GM18868 (cell line): ENCODE measurements at regions not wholly inside any gene's neighbourhood (a gene's known extent, or its start where the extent isn't known, plus 50 kb on each side); places are given as distances from the start of the nearest gene placed in this dataset.

Source experiments
- ATAC-seq: cut with Tn5 transposase; IDR thresholded peaks from one replicate; pipeline ENCODE4 v1.9.1; 2021; ENCODE audit warnings: mild to moderate bottlenecking, moderate library complexity; ENCODE audit not compliant: unreplicated experiment

DNA sequence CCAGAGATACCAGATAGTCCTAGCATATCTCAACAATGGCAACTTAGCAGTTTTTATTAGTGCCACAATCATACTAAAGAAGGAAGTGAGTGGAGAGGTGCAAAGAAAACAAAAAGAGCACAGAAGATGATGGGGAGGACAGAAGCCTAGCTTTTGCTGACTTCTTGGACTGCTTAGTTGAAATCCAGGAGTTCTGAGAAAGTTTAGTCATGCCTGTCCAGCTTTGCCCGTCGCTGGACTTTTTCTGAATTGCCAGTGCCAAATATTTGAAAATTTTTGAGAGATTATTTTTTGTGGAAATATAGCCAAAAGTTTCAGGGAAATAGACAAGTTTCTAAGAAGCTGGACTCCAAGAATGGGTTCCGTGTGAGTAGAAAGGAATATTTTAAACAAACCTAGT lies 558.7 kb upstream of the TNP1 start:
- ATAC-seq = no peak

DNA sequence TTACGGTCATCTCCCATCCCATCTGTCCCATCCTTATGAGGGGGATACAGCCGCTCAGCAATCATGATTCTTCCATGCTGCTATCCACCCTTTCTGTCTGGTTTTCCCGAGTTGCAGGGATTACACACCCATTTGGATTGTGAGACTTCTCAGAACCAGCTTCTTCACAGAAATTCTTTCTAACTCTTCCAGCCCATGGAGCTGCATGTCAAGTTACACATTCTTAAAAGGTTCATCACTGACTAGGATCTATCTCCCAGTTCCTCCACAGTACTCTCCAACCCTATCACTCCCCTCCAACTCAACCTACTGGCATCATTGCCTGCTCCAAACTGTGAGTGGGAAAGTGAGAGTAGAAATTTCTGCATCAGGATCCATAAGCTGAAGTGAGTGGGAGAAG lies 558.2 kb upstream of the TNP1 start:
- ATAC-seq = no peak

DNA sequence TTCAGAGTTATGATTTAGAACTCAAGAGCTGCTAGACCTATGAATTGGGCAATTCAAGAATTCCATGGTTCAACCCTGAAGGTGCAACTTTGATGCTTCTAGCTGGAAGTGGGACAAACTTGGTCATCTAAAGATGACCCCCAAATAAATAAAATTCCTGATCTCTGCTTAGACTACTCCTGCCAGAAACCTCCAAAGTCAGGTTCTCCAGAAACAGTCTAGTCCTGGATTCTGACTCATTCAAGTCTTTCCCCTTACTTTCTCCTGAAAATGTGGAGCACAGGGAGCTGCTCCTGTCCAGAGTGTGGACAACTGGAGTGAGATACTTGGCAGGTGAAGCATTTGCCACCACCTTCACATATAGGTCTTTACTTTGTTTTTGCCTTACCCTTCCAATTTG lies 557.7 kb upstream of the TNP1 start:
- no peak for ATAC-seq

DNA sequence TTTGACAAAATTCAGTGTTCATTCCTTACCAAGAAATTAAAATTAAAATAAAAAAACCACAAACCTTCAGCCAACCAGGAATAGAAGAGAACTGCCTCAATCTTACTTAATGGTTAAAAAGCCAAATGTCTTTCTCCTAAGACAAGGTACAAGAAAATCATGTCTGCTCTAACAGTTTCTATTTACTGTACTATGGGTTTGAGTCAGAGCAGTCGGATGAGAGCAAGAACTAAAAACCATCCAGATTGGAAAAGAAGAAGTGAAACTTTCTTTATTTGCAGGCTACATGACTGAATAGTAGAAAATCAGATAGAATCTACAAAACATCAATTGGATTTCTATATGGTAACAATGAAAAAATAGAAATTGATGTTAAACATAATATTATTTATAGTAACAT lies 555.5 kb upstream of the TNP1 start:
- peak; percentile 99 for ATAC-seq

DNA sequence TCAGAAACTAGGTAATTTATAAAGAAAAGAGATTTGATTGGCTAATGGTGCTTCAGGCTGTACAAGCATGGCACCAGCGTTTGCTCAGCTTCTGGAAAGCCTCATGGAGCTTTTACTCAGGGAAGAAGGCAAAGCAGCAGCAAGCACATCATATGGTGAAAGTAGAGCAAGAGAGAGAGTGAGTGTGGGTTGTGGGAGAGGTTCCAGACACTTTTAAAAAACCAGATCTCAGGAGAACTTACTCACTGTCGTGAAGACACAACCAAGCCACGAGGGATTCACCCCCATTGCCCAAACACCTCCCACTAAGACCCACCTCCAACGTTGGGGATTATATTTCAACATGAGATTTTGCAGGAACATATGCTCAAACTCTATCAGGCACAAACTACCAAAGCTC lies 554.6 kb upstream of the TNP1 start:
- no peak for ATAC-seq

DNA sequence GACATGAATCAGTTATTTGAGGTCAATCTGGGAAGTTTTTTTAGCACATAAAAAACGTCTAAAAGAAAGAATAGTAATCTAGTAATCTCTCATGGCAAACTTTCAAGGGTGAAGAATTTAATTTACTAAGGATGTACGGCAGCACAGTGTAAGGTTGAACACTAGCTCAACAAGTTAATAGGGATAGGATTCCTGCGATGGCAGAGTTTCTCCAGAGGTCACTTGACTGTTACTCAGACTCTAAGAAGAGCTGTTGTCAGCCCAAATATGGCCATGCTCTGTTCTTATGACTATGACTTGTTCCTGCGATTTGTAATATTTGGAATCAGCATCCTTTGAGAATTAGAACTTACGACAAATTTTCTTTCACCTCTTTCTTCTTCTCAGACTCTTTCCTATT lies 553.3 kb upstream of the TNP1 start:
- ATAC-seq = no peak

DNA sequence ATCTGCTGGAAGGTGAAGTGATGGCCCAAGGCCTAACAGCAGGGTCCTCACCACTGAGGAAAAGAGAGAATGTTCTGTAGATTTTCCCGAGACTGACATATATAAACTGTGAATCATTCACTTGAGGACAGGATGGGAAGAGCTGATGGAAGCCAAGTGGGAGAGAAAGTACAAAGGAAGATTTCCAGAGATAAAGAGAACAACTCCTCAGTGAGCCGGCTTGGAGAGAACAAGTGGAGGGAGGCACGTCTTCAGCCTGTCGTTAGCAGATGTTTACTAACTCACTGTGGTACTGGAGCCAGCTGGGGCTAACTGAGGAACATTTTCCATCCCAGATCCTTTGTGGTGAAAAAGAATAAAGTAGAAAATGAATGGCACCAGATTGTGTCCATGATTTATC lies 552.9 kb upstream of the TNP1 start:
- no peak for ATAC-seq

DNA sequence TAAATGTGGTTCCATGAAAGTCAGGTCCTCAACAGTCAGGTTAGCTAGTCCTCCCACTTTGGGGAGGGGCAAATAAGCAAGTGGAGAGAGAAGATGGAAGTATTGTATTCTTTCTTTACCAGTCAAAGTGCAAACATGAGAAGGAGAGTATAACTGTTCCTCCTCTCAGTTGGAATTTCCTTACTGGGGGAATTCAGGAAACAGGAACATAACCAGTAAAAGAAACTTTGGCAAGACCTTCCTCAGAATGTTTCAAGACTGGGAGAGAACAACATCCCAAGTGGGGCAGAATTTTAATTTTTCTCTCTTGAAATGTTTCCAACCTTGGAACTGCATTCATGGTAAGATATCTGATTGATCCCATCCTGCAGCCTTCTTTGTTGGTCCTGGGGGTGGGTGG lies 552.4 kb upstream of the TNP1 start:
- ATAC-seq = no peak

DNA sequence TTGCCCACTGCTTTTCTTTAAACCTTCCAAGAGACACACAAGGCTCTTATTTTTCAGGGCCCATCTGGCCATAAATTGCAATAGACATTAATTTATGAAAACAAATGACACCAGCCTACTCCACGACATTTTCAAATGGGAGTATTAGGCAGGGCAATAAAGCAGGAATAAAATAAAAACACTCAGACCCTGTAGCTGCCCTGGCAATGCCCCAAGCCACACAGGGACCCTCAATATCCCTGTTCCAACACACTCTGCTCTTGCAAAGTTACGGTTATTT lies 550.8 kb upstream of the TNP1 start:
- ATAC-seq = no peak

DNA sequence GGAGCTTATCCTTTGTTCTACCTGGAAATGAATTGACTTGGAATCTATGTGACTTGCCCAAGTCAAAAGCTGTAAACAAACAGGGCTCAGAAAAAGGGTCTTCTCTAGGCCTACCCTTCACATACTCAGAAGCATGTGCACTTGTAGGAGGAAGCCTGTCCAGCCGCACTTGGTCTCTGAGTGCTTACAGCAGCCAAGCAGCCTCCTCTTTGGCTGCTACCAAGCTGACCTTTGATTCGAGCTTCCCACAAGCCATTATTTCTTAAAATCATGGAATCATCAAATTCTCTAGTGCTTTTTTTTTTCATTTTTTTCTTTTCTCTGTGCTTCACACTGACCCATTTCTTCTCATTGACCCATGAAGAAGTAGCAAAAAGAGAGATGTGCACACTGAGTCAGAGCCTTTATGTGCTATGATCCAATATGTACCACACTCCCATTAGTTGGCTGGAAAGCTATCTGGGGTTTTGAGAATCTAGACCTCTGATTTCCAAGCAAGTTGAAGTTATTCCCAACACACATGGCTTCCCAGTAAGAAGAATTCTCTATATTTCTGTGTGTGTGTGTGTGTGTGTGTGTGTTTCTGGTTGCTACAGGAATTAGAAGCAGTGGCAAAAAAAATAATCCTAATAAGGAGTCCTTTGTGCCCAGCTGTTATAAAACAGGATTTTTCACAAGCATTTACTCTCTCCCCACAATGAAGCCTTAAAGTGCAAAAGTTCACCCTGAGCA lies 550.3 kb upstream of the TNP1 start:
- ATAC-seq = no peak

DNA sequence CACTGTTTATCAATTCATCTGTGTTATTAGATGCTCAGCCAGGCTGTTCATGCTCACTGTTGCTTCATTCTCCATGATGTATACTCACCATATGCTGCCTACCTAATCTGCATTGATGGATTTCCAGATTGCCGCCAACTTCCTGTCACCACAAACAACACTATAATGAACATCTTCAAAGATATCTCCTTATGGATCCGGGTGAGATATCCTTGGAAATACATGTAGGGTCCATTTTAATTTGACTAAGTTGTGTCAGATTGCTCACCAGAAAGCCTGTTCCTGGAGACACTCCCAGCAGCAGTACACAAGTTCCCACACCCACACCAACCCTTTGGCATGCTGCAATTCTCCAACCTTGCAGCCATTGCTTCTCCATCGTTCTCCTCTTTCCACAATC lies 547.5 kb upstream of the TNP1 start:
- no peak for ATAC-seq

DNA sequence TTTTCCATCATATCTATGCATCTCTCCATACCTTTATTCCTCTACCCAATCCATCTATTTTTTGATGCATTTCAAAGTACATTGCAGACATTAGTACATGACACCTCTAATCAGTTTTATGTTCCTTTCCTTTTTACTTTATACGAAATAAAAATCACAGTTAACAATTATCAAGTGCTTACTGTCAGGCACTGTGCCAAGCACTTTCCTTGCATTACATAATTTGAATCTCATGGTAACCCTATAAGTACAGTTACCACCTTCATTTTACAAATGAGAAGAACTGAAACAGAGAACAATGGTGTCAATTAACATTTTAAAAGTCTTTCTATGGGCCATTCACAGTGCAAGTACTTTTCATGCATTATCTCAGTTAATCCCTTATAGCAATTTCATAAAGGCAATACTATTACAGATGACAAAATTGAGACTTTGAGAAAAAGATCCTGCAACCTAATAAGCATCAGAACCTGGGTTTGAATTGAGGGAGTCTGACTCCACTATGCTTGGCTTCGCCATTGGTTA lies 544.4 kb upstream of the TNP1 start:
- ATAC-seq = no peak

DNA sequence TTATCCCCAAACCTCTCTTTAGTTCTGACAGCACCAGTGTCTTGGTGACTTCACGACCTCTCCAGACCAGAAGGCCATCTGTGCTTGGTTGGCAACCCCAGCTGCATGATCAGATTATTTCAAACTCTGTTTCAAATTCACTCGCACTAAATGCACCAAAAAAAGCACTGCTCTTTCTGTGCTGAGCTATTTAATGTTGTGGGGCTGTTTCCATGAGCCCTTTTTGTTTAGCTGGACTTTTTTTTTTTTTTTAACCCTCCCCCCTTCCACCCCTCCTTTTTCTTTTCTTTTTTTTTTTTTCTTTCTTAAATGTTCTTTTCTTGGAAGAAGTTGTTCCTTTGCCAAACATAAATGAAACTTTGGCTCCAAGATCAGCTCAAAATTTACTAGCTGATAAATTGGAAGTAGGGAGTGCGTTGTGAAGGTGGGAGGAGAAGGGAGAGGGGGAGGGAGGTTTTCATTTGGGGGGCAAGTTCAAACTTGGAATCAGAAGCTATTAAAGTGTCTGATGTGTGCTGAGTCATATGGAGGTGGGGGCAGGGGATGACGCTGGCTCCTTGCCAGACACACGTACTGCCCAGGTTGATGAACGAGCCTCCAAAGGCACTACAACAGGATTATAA lies 543.0 kb upstream of the TNP1 start:
- no peak for ATAC-seq

DNA sequence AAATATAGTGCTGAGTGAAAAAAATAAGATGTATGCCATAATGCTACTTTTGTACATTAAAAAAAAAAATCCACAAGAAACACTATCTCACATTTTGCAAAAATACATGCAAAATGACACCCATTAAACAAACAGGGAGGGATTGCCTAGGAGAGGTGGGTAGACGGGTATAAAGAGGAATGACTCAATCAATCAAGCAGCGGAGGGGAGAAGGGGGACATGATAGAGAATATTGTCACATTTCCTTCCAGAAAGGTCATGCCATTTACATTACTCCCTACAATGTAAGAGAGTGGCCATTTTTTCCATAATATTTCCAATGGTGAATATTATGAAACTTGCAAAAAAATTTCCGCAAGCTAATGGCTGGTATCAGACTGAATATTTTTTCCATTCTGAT lies 542.3 kb upstream of the TNP1 start:
- no peak for ATAC-seq

DNA sequence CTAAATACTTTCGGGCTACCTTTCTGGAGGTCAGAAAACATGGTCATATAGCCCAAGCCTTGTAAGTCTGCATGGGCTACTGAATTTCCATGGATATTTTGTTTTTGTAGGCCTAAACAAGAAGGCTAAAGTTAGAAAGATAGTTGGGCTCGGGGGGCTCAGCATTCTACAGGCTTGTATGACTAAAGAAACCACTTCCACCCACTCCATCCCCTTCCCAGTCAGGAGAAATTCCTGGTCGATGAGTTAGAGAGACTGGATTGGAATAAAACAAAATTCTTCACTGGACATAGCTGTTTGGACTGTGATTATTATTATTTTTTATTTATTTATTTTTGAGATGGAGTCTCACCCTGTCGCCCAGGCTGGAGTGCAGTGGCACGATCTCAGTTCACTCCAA lies 539.4 kb upstream of the TNP1 start:
- no peak for ATAC-seq

DNA sequence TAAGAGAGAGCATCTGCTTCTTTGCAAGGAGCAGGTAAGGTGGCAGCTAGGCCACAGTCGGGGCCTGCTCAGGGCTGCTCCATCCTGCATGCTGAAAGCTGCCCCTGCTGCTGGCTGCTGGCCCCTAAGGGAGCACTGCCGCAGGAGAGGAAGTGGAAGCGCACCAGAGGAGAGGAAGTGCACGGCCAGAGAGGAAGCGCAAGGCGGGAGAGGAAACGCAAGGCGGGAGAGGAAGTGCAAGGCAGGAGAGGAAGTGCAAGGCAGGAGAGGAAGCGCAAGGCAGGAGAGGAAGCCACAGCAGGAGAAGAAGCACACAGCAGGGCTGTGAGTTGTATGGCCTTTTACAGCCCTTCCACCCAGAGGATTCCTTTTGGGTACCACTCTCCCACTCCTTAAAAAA lies 539.0 kb upstream of the TNP1 start:
- no peak for ATAC-seq

DNA sequence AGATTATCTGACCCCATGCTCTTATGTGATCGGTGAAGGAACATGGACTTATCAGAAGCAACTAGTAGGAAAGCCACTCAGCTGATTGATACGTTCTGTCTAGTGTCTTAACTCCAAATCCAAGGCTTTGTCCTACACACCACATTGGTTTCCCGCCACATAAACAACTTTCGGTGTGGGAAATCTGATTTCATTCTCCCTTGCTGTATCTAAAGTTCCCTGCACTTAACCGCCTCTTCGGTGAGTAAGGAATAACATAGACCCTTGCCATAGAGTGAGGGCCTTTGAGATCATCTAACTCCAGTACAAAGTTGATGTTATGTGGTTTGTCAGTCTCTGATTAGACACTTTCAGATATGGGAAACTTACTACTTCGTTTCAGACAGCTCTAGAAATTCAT lies 538.2 kb upstream of the TNP1 start:
- no peak for ATAC-seq

DNA sequence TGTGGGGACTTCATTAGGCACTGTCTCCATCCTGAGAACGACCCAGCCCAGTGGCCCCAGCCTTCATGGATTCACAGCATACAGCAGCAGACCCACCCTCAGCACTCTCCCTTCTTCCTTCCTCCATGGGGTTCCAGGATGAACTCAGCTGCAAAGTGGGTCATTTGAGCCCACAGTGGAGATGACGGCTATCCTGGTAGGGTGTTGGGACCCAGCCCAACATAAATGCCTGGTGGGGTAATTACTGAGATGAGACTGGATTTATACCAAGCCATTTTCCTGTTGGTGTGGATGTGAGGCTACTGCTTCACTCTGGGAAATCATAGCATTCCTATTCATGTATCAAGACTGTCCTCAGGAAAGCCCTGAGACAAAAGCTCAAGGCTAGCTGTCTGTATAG lies 536.7 kb upstream of the TNP1 start:
- ATAC-seq = no peak

DNA sequence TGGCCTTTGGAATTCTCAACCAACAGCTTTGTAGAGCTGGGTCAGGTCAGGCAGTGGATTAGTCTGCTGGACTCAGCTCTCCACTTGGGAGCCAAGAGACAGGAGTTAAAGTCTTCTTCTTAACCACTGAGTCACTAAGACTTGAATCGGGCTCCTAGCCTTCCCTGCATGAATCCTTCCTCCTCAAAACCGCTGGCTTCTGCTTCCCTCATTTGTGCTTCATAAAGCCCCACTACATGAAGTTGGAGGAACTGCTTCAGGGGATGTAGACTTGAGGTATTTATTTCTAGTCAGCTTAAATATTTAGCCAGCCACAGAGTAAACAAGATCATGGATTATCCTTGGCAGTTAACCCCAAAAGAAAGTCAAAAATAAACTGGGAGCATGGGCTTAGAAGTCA lies 536.3 kb upstream of the TNP1 start:
- ATAC-seq = no peak

DNA sequence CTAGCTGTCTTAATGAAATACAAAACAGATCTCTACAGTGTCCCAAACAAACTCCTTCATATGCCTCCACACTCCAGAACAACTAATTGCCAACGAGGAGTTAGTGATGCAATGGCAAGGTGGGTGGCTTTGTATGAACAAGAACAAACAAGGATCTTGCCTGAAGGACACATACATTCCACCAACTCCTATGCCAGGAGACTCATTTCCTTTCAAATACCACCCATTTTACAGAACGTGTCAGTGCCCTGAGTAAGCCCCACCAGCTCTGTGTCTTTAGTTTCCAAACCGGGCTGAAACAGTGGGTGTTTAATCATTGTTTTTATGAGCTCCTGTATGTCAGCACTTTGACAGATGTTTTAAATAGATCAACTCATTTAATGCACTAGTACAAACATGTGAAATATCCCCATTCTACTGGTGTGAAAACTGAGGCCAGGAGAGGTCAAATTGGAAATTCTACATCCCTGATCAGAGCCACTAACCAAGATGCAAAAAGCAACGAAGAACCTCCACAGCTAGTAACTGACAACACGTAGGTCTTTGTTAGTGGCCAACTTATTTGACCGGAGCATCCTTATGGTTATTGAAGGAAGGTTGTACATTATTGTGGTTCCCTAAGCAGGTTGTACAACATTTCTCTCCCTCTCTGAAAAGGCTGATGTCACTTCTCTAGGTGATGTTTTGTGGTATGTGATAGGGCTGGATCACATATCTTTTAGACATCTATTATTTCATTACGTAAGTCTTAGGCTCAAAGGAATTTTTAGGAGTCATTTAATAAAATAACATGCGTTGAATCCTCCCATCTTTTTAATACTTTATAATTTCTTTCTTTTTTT lies 534.9 kb upstream of the TNP1 start:
- ATAC-seq = no peak

DNA sequence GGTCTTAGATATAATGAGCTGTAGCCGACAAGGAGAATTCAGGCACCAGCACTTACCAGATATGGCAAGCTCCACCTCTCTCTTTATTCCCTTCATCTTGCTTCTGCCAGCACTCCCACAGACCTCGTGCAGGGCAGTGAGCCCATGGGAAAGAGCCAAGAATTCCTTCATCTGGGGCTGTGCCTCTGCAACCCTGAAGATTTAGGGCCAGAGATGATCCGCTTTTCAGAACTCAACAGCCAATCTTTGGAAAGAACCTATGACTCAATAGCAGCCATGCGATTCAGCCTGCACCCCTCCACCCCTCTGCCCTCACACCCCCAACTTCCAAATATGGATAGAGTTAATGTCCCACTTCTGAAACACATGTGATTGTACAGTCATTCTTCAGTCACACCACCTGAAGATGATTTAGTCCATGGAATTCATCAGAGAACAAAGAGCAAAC lies 533.7 kb upstream of the TNP1 start:
- no peak for ATAC-seq

DNA sequence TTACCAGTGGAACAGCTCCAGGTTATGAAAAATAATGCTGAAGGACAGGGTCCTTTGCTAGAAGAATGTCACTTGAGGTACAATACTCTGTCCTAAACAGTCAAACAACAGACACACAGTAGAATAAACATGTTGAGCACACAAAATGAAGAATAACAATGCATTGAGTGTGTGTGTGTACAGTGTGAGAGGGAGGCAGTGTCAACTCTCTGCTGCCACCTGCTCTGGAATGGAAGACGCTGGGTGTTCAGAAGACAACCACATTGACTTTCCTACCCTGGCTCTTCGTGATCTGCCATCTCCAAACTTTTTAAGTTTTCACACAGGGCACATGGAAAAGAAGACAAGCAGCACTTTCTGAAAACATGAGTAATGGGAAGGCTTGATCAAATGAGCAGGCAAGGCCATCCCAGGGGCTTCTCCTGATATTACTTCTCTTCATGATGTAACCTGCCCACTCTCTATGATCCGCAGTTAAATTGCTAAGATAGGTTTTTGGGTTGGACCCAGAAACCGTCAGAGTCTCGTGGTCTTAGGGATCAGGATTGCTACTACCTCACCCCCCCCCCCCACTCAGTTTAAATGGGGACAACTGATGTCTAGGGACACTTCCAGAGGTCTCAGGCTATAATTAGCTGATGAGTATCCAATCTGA lies 533.2 kb upstream of the TNP1 start:
- no peak for ATAC-seq
